PC-3 (cell line): ENCODE measurements at regions not wholly inside any gene's neighbourhood (a gene's known extent, or its start where the extent isn't known, plus 50 kb on each side); places are given as distances from the start of the nearest gene placed in this dataset.

Source experiments
- EZH2 ChIP-seq: fragments of 300-600 bp; sonication (generic); IDR thresholded peaks from one replicate; pipeline ENCODE4 v1.6.1; 2017; ENCODE audit warnings: antibody characterized with exemption, mild to moderate bottlenecking, low read length; ENCODE audit not compliant: unreplicated experiment
- EZH2phosphoT487 ChIP-seq: fragments of 300-600 bp; sonication (generic); IDR thresholded peaks from 2 replicates; pipeline ENCODE4 v1.6.1; 2018; ENCODE audit warnings: mild to moderate bottlenecking, antibody characterized with exemption, low read length, borderline replicate concordance
- TF ChIP-seq, protein P1 (sequence below): fragments of 300-600 bp; sonication (generic); conservative IDR thresholded peaks from 2 replicates; pipeline ENCODE4 v1.5.1; 2017; ENCODE audit warnings: antibody characterized with exemption, low read depth, mild to moderate bottlenecking, low read length

DNA sequence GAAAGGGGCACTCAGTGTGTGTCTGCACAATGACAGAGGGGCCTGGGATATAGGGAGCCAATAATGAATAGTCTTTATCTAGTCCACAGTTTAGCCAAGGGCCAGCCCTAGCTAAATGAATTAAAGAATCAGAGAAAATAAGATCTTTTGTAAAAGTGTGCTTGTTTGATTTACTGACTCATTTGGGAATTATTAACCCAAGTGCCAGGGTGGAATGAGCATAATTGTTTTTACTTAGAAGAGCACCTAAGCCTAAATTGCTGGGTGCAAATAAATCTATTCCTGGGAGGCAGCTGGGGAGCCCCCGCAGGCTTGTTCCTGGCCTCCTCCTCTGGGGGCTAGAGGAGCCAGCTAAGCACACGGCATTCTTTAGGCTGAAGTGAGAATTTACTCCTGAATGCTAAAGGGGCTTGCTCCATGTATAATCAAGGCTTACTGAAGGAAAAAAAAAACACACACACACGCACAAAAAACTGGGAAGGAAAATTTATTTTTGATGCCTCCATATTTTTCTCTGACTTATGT is 405.3 kb upstream of the SUCLG2 start:
- TF ChIP-seq, protein P1, sequence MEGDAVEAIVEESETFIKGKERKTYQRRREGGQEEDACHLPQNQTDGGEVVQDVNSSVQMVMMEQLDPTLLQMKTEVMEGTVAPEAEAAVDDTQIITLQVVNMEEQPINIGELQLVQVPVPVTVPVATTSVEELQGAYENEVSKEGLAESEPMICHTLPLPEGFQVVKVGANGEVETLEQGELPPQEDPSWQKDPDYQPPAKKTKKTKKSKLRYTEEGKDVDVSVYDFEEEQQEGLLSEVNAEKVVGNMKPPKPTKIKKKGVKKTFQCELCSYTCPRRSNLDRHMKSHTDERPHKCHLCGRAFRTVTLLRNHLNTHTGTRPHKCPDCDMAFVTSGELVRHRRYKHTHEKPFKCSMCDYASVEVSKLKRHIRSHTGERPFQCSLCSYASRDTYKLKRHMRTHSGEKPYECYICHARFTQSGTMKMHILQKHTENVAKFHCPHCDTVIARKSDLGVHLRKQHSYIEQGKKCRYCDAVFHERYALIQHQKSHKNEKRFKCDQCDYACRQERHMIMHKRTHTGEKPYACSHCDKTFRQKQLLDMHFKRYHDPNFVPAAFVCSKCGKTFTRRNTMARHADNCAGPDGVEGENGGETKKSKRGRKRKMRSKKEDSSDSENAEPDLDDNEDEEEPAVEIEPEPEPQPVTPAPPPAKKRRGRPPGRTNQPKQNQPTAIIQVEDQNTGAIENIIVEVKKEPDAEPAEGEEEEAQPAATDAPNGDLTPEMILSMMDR = no peak
- no peak for TF ChIP-seq EZH2
- no peak for TF ChIP-seq EZH2phosphoT487
